Karpas-422 (cell line): ENCODE measurements at regions not wholly inside any gene's neighbourhood (a gene's known extent, or its start where the extent isn't known, plus 50 kb on each side); places are given as distances from the start of the nearest gene placed in this dataset.

Experiments
- DNase-seq: peaks from one replicate; pipeline ENCODE4 v3.0.0-alpha.2; 2015
- H2AFZ ChIP-seq: fragments of 200-600 bp; sonication (generic); 2 replicates; pipeline ENCODE4 v1.6.1; 2014; ENCODE audit warnings: antibody characterized with exemption, low read length, mixed read lengths
- H3K27ac ChIP-seq: fragments of 200-600 bp; sonication (generic); 2 replicates; pipeline ENCODE4 v1.5.1; 2014; ENCODE audit warnings: mild to moderate bottlenecking, low read length, moderate library complexity
- H3K27me3 ChIP-seq: fragments of 200-600 bp; sonication (generic); 2 replicates; pipeline ENCODE4 v1.6.1; 2014; ENCODE audit warnings: low read length, mixed read lengths
- H3K36me3 ChIP-seq: fragments of 200-600 bp; sonication (generic); 2 replicates; pipeline ENCODE4 v1.6.1; 2014; ENCODE audit warnings: low read length, mixed read lengths; ENCODE audit not compliant: insufficient read depth
- H3K4me1 ChIP-seq: fragments of 200-600 bp; sonication (generic); 2 replicates; pipeline ENCODE4 v1.6.1; 2014; ENCODE audit warnings: mild to moderate bottlenecking, low read length, mixed read lengths
- H3K4me2 ChIP-seq: fragments of 200-600 bp; sonication (generic); 2 replicates; pipeline ENCODE4 v1.6.1; 2014; ENCODE audit warnings: low read length, low read depth, mild to moderate bottlenecking; ENCODE audit not compliant: poor library complexity, severe bottlenecking
- H3K4me3 ChIP-seq: fragments of 200-600 bp; sonication (generic); 2 replicates; pipeline ENCODE4 v1.5.1; 2014; ENCODE audit warnings: mild to moderate bottlenecking, antibody characterized with exemption, low read length, mixed read lengths
- H3K79me2 ChIP-seq: fragments of 200-600 bp; sonication (generic); 2 replicates; pipeline ENCODE4 v1.6.1; 2014; ENCODE audit warnings: mild to moderate bottlenecking, low read length, mixed read lengths
- H3K9ac ChIP-seq: fragments of 200-600 bp; sonication (generic); 2 replicates; pipeline ENCODE4 v1.6.0; 2014; ENCODE audit warnings: low read length
- H3K9me2 ChIP-seq: fragments of 200-600 bp; sonication (generic), shearing (Covaris generic); replicated peaks from 2 replicates; pipeline ENCODE4 v1.6.0; 2014; ENCODE audit warnings: mild to moderate bottlenecking, low read length, moderate library complexity; ENCODE audit not compliant: insufficient read depth
- H3K9me3 ChIP-seq: fragments of 300-700, 200-600 bp; sonication (generic); 2 replicates; pipeline ENCODE4 v1.6.1; 2014; ENCODE audit warnings: low read length, mixed read lengths
- H4K20me1 ChIP-seq: fragments of 200-600 bp; sonication (generic); 2 replicates; pipeline ENCODE4 v1.6.1; 2014; ENCODE audit warnings: mild to moderate bottlenecking, antibody characterized with exemption, low read length, low read depth; ENCODE audit not compliant: insufficient read depth

DNA sequence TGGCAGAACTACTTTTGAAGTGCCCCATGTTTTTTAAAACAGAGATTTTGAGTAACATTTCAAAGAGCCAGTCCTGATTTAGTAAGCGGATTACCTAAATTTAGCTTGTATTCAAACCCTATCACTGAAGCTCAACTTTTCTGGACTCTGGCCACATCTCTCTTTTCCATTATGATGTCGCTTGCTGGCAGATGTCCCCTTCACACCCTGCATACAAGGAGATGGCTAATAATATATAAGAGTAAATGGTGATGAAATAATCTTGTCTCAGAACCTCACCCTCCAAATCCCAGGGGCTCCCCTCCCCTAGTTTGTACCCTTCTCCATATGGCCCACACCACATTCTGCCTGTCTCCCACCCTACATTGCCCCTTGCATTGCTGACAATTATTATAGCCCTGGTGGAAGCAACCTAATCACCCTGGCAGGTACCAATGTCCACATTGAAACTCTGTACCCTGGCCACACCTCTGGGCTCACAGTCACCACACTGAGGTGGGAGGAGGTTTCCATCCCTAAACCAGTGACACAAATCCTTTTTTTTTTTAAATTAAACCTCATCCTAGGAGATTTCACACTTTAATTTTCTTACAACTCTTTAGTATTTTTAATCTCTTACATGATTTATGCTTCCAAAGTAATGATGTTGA, 106.0 kb upstream of the SYT6 start:
- Histone ChIP-seq H3K36me3 (no peaks in the 10 kb centered on the region), H3K4me1 (no peaks in the 10 kb centered on the region), H3K9me2 (no peaks in the 10 kb centered on the region), H2AFZ (no peak overlapping the region), H3K27ac (no peak overlapping the region), H3K4me3 (no peak overlapping the region), H3K4me2 (no peak overlapping the region), H3K27me3 (no peaks in the 10 kb centered on the region), H4K20me1 (no peaks in the 10 kb centered on the region), H3K9ac (no peak overlapping the region), H3K79me2 (no peaks in the 10 kb centered on the region), H3K9me3 (no peaks in the 10 kb centered on the region)
- DNase-seq: no peak

GRCh38 chr1:114258633-114259032, 105.0 kb upstream of the SYT6 start:
- Histone ChIP-seq H3K4me2 (no peak overlapping the region), H3K9me2 (no peaks in the 10 kb centered on the region), H3K9me3 (no peaks in the 10 kb centered on the region), H3K27ac (no peak overlapping the region), H3K79me2 (no peaks in the 10 kb centered on the region), H3K36me3 (no peaks in the 10 kb centered on the region), H3K27me3 (no peaks in the 10 kb centered on the region), H2AFZ (no peak overlapping the region), H3K9ac (no peak overlapping the region), H3K4me3 (no peak overlapping the region), H4K20me1 (no peaks in the 10 kb centered on the region), H3K4me1 (no peaks in the 10 kb centered on the region)
- DNase-seq: no peak

DNA sequence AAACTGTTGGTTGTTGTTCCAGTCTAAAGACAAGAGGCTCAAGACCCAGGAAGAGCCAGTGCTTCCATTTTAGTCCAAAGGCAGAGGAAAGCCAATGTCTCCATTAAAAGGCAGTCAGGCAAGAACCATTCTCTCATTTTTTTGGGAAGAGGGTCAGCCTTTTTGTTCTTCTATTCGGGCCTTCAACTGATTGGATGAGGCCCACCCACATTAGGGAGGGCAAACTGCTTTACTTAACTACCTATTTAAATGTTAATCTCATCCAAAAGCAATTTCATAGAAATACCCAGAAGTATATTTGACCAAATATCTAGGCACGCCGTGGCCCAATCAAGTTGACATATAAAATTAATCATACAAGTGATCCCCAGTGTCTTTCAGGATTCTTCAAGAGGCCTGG, 104.4 kb upstream of the SYT6 start:
- Histone ChIP-seq H3K27me3 (no peaks in the 10 kb centered on the region), H3K9ac (no peak overlapping the region), H3K36me3 (no peaks in the 10 kb centered on the region), H3K4me1 (no peaks in the 10 kb centered on the region), H3K27ac (no peak overlapping the region), H4K20me1 (no peaks in the 10 kb centered on the region), H3K9me2 (no peaks in the 10 kb centered on the region), H2AFZ (no peak overlapping the region), H3K4me3 (no peak overlapping the region), H3K79me2 (no peaks in the 10 kb centered on the region), H3K4me2 (no peak overlapping the region), H3K9me3 (no peaks in the 10 kb centered on the region)
- no peak for DNase-seq

DNA sequence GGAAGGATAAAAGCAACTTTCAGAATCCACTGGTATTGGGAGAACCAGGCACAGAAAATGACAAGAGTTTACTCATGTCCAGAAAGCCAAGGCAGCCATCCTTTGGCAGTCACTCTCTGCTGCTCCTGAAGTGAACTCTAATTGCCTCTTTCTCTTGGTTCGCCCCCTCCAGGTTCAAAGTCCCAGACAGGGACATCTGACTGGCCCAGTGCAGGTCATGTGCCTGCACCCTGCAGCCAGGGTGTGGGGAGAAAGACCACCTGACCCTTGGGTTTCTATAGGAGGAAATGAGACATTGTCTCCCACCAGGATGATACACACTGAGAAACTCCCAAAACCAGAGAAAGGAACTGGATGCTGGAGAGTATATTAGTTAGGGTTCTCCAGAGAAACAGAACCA, 103.9 kb upstream of the SYT6 start:
- H3K9me3 ChIP-seq: no peaks in the 10 kb centered on the region
- no peak overlapping the region for H2AFZ ChIP-seq
- H3K79me2 ChIP-seq: no peaks in the 10 kb centered on the region
- no peaks in the 10 kb centered on the region for H3K4me1 ChIP-seq
- H3K9me2 ChIP-seq: no peaks in the 10 kb centered on the region
- H3K27ac ChIP-seq: no peak overlapping the region
- no peaks in the 10 kb centered on the region for H3K27me3 ChIP-seq
- H3K4me2 ChIP-seq: no peak overlapping the region
- no peaks in the 10 kb centered on the region for H4K20me1 ChIP-seq
- DNase-seq: no peak
- H3K4me3 ChIP-seq: no peak overlapping the region
- no peaks in the 10 kb centered on the region for H3K36me3 ChIP-seq
- no peak overlapping the region for H3K9ac ChIP-seq

GRCh38 chr1:114253900-114254299, 100.2 kb upstream of the SYT6 start:
- Histone ChIP-seq H4K20me1 (no peaks in the 10 kb centered on the region), H3K9me3 (no peaks in the 10 kb centered on the region), H3K4me3 (no peak overlapping the region), H3K9ac (no peak overlapping the region), H3K4me2 (no peak overlapping the region), H3K27me3 (no peaks in the 10 kb centered on the region), H3K79me2 (no peaks in the 10 kb centered on the region), H3K9me2 (no peaks in the 10 kb centered on the region), H3K4me1 (no peaks in the 10 kb centered on the region), H3K36me3 (no peaks in the 10 kb centered on the region), H3K27ac (no peak overlapping the region), H2AFZ (no peak overlapping the region)
- no peak for DNase-seq

DNA sequence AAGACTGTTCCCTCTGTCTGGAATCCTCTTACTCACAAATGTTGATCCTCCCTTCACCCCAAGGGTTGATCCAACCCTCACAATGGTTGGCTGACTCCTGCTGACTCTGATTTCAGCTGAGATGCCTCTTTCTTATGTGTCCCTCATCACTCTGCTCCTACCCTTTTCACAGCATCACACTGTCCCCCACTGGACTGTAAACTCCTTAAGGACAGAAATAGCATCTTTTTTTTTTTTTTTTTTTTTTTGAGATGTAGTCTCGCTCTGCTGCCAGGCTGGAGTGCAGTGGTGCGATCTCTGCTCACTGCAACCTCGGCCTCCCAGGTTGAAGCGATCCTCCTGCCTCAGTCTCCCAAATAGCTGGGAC, 97.9 kb upstream of the SYT6 start:
- Histone ChIP-seq H3K4me2 (no peak overlapping the region), H3K36me3 (no peaks in the 10 kb centered on the region)

GRCh38 chr1:114250683-114251572, 97.3 kb upstream of the SYT6 start:
- Histone ChIP-seq H3K4me1 (no peaks in the 10 kb centered on the region), H3K27ac (no peak overlapping the region), H3K79me2 (no peaks in the 10 kb centered on the region), H3K9me2 (no peaks in the 10 kb centered on the region), H2AFZ (no peak overlapping the region), H3K9me3 (no peaks in the 10 kb centered on the region), H3K36me3 (no peaks in the 10 kb centered on the region), H3K9ac (no peak overlapping the region), H4K20me1 (no peaks in the 10 kb centered on the region), H3K4me3 (no peak overlapping the region), H3K4me2 (no peak overlapping the region), H3K27me3 (no peaks in the 10 kb centered on the region)
- DNase-seq: no peak

More for the DNA sequence above, 97.9 kb upstream of the SYT6 start:
- Histone ChIP-seq H2AFZ (no peak overlapping the region), H3K79me2 (no peaks in the 10 kb centered on the region), H3K9me2 (no peaks in the 10 kb centered on the region), H3K27ac (no peak overlapping the region), H3K27me3 (no peaks in the 10 kb centered on the region), H3K9me3 (no peaks in the 10 kb centered on the region), H3K4me1 (no peaks in the 10 kb centered on the region), H3K4me3 (no peak overlapping the region), H4K20me1 (no peaks in the 10 kb centered on the region), H3K9ac (no peak overlapping the region)
- DNase-seq: no peak

- H3K79me2 ChIP-seq: no peaks in the 10 kb centered on the region
- no peaks in the 10 kb centered on the region for H4K20me1 ChIP-seq
- no peak for DNase-seq
- no peak overlapping the region for H3K4me3 ChIP-seq
- no peaks in the 10 kb centered on the region for H3K27me3 ChIP-seq
- no peak overlapping the region for H3K4me2 ChIP-seq
- no peaks in the 10 kb centered on the region for H3K4me1 ChIP-seq
- H3K9me2 ChIP-seq: no peaks in the 10 kb centered on the region
- no peak overlapping the region for H3K27ac ChIP-seq
- no peaks in the 10 kb centered on the region for H3K9me3 ChIP-seq
- no peak overlapping the region for H2AFZ ChIP-seq
- H3K36me3 ChIP-seq: no peaks in the 10 kb centered on the region
- H3K9ac ChIP-seq: no peak overlapping the region
Observed at GRCh38 chr1:114249691-114250090, 96.0 kb upstream of the SYT6 start.
